GM19395 (cell line): ENCODE measurements at regions not wholly inside any gene's neighbourhood (a gene's known extent, or its start where the extent isn't known, plus 50 kb on each side); places are given as distances from the start of the nearest gene placed in this dataset.
"Not testable (repeated sequence)": the region's sequence is repeated elsewhere in the genome, so short reads cannot be mapped to it uniquely, and the experiment has no call there.

ENCODE experiments used
- ATAC-seq: cut with Tn5 transposase; IDR thresholded peaks from one replicate; pipeline ENCODE4 v1.9.1; 2021; ENCODE audit warnings: mild to moderate bottlenecking, moderate library complexity; ENCODE audit not compliant: unreplicated experiment

GRCh38 chrX:138875472-138875871 lies 164.0 kb upstream of the FGF13 start:
- ATAC-seq: no peak

GRCh38 chrX:138874271-138874935 lies 162.9 kb upstream of the FGF13 start:
- ATAC-seq: no peak

DNA sequence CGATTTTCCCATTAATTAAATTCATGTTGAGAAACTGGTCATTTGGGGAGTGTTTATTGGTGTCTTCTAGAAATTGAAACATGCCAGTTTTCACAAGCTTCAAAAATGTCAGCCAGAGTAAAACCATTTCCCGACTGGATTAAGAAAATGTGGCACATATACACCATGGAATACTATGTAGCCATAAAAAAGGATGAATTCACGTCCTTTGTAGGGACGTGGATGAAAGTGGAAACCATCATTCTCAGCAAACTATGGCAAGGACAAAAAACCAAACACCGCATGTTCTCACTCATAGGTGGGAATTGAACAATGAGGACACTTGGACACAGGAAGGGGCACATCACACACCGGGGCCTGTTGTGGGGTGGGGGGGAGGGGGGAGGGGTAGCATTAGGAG lies 162.1 kb upstream of the FGF13 start:
- not testable (repeated sequence) for ATAC-seq

- ATAC-seq: no peak
Observed at GRCh38 chrX:138872537-138872936, 161.0 kb upstream of the FGF13 start.

DNA sequence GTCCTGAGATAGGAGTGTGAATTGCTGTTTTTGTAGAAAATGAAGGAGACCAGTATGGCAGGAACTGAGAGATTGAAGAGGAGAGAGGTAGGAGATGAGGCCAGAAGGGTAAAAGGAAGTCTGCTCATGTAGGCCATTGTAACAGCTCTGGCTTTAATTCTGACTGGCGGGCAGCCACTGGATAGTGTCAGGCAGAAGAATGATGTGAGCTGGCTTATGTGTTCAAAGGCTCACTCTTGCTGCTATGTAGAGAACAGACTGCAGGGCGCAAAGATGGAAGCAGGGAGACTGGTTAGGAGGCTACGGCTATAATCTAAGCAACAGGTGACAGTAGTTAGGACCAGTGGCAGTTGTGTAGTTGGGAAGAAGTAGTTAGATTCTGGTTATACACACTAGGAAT lies 160.2 kb upstream of the FGF13 start:
- no peak for ATAC-seq

DNA sequence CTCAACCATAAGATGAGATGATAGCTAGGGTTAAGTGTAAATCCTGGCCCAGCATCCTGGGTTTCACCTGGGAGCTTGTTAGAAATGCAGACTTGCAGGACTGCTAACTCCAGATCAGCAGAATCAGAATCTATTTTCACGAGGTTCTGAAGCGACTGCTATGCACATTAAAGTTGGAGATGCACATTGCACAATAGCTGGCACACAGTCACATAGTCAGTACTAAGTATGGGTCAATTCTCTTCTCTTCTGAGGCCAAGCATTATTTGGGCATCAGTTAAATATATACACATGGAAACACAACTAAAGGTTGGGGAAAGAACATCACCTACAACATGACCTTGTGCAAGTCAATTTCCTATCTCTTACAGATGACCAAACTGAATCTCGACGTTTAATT lies 155.1 kb upstream of the FGF13 start:
- ATAC-seq: no peak

DNA sequence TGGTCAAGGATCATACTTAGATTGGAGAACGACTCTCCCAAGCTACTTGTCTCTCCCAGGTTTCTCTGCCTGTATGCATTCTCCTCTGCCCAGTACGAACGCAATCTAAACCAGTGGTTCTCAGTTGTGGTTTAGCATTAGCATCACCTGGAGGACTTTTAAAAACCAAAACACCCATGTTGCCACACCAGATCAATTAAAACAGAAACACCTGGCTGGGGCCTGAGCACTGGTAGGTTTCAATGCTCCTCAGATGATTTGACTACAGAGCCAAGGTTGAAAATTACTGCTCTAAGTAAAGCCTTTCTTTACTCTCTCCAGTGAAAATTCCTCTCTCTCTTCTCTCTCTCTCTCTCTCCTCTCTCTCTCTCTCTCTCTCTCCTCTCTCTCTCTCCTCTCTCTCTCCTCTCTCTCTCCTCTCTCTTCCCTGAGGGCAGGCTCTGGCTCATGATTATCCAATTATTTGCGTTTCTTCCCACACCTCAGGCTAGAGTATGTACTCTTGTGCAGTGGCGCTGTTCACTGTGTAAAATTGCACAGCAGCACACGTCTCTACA lies 153.7 kb upstream of the FGF13 start:
- no peak for ATAC-seq

GRCh38 chrX:138859421-138859820 lies 147.9 kb upstream of the FGF13 start:
- no peak for ATAC-seq

GRCh38 chrX:138858951-138859350 lies 147.4 kb upstream of the FGF13 start:
- ATAC-seq: no peak

DNA sequence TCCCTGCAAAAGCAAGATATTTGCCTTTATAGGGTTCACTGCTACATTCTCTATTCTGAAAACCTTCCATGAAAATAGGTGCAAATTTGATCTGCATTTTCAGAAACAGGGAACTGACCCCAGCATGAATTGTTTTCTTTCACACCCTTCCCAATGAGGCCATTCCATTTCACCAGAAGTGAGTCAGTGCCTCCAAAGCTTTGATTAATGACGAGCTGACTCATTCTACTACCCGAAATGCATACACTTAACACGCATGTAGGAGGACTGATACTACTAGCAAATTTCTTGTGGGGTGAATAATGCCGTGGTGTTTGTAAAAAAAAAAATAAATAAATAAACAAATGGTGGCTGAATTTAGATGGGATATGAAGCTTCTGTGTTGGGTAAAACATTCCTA lies 146.9 kb upstream of the FGF13 start:
- ATAC-seq: no peak

GRCh38 chrX:138856881-138857604 lies 145.5 kb upstream of the FGF13 start:
- no peak for ATAC-seq

- ATAC-seq: no peak
Observed at GRCh38 chrX:138853936-138854335, 142.4 kb upstream of the FGF13 start.

DNA sequence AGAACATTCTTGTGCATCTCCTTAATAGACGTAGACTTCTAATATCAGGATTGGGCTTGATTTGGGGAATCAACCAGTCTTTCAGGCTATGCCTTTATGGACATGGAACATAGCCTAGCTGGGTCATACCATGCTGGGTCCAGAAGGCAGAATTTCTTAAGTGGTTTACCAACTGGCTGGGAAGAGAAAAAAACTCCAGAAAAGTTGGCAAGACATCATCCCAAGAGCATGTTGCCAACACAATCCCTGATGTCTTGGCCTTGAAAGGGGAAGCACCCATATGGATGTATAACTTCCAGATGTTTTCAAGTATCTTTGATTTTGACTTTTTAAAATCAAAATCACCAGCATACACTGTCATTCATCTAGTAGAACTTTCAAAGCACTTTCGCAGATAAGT lies 138.0 kb upstream of the FGF13 start:
- ATAC-seq: no peak

- ATAC-seq: no peak
Observed at GRCh38 chrX:138847930-138848329, 136.4 kb upstream of the FGF13 start.

DNA sequence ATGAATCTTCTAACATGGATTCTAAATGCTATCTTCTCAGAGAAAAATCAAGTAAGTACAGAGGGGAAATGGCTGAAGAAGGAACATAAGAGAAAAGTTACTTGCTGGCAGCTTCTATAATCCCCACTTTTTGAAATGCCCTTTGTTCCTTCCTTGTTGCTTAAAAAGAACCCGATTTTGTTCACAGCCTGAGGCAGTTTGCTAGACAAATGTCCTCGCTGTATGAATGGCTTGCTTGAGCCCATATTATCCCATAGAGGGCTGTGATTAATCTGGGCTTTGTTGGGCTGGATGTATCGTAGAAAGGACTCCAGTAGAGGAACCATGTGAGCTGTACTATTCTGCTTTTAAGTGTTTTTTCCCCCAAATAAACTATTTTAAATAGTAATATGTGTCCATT lies 134.3 kb upstream of the FGF13 start:
- ATAC-seq: no peak

DNA sequence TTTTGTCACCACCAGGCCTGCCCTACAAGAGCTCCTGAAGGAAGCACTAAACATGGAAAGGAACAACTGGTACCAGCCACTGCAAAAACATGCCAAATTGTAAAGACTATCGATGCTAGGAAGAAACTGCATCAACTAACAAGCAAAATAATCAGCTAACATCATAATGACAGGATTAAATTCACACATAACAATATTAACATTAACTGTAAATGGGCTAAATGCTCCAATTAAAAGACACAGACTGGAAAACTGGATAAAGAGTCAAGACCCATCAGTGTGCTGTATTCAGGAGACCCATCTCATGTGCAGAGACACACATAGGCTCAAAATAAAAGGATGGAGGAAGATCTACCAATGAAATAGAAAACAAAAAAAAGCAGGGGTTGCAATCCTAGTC lies 95.9 kb upstream of the FGF13 start:
- not testable (repeated sequence) for ATAC-seq

DNA sequence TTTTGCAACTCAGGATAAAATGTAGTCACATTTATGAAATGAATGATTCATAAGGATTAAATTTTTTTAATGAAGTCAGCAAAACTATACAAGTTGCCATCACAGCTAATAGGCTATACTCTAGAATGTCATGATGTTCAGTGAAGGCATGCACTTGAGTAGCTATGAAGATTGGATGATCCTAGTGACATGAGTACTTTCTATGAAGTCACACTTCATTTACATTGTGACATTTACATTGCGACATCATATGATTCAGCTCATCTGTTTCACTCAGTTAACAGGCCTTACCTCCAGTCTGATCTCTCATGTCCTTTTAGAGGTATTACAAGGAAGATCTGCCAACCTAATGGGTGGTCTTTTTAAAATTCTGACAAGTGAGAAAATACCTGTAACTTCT lies 82.7 kb upstream of the FGF13 start:
- no peak for ATAC-seq

- ATAC-seq: no peak
Observed at GRCh38 chrX:138791551-138791950, 80.0 kb upstream of the FGF13 start.

DNA sequence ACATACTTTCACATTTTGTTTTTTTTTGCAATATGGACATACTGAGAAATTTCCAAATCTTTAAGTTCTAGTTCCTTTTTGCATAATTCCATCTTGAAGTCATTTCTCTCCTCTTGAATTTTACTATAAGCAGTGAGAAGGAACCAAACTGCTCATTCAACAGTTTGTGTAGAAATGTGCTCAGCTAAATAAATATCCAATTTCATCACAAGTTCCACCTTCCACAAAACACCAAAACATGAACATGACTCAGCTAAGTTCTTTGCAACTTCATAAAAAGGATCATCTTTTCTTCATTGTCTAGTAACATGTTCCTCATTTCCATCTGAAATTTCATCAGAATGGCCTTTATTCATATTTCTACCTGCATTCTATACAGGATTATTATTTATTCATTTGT lies 77.3 kb upstream of the FGF13 start:
- no peak for ATAC-seq

- ATAC-seq: not testable (repeated sequence)
Observed at GRCh38 chrX:138778576-138778909, 67.0 kb upstream of the FGF13 start.

- ATAC-seq: not testable (repeated sequence)
Observed at GRCh38 chrX:138777908-138778575, 66.5 kb upstream of the FGF13 start.

DNA sequence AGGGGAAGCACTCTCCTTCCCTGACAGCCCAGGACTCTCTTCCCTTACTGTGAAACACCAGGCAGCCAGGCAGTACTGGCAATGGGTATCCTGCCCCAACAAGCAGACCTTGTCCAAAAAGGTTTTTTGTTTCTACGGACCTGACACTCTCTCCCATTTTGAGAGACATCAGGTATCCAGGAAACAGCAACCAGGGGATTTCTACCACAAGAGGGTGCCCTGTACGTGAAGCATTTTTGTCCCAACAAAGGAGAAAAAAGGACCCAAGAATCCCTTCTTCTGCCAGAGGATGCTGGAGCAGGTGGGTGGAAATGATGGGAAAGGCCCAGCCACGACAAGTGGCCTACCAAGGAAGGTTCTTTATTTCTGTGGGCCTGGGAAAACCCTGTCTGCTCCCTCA lies 65.7 kb upstream of the FGF13 start:
- no peak for ATAC-seq
